ENCODE measurements at regions not wholly inside any gene's neighbourhood (a gene's known extent, or its start where the extent isn't known, plus 50 kb on each side); places are given as distances from the start of the nearest gene placed in this dataset.

GRCh38 chr9:65405253-65405652 is 120.2 kb upstream of the FOXD4L5 start:
- no peak for TF ChIP-seq CTCF (conservative IDR thresholded peaks at IDR 0.05; ENCODE audit: low read length)
- TF ChIP-seq EZH2phosphoT487 (IDR thresholded peaks at IDR 0.05; ENCODE audit: borderline replicate concordance), result no peak
